ENCODE measurements at regions not wholly inside any gene's neighbourhood (a gene's known extent, or its start where the extent isn't known, plus 50 kb on each side); places are given as distances from the start of the nearest gene placed in this dataset.

GRCh38 chr5:56329652-56330051, 96.5 kb upstream of the ANKRD55 start:
- Histone ChIP-seq H3K27me3 (no peaks in the 10 kb centered on the region), H3K4me3 (no peak overlapping the region), H3K4me1 (peaks cover 0 to 34% (median 12%) of the 10 kb centered on the region in 9 donors), H3K9me3 (peaks cover 0 to 5% (median 0%) of the 10 kb centered on the region in 11 donors), H3K27ac (peak overlapping the region in 3 of 10 donors; percentile 21 to 55 (median 45)), H3K36me3 (no peaks in the 10 kb centered on the region)
- intact Hi-C loops (cut with DNase I), result loop anchor here in 1 of 10 donors (5.0 kb wide), 1 partner anchor 42 kb away; no protein-coding TSS in a partner anchor
- DNase-seq (no peak), ATAC-seq (no peak)
- TF ChIP-seq CTCF (IDR thresholded peaks at IDR 0.05), result no peak
- WGBS, 2 donors, result 96 to 98% methylated on average over 3 of the region's 3 CpGs

- 69 to 72% methylated on average over 3 of the region's 3 CpGs for WGBS, 2 donors
Observed at GRCh38 chr5:56328753-56329560, 95.8 kb upstream of the ANKRD55 start.

GRCh38 chr5:56327809-56328208, 94.7 kb upstream of the ANKRD55 start:
- Histone ChIP-seq H3K4me1 (peaks cover 0 to 41% (median 12%) of the 10 kb centered on the region in 9 donors), H3K9me3 (peaks cover 0 to 5% (median 0%) of the 10 kb centered on the region in 11 donors), H3K36me3 (no peaks in the 10 kb centered on the region), H3K27ac (no peak overlapping the region), H3K4me3 (no peak overlapping the region), H3K27me3 (no peaks in the 10 kb centered on the region)
- TF ChIP-seq CTCF (IDR thresholded peaks at IDR 0.05), result no peak
- intact Hi-C loops (cut with DNase I), result loop anchor here in 1 of 10 donors (5.0 kb wide), 1 partner anchor 41 kb away; no protein-coding TSS in a partner anchor
- DNase-seq (no peak), ATAC-seq (peak in 3 of 8 donors; percentile 46 to 68 (median 46))
- 43 to 58% methylated on average over 6 of the region's 6 CpGs for WGBS, 2 donors

More at GRCh38 chr5:56328753-56329560, 95.8 kb upstream of the ANKRD55 start:
- H3K27ac ChIP-seq, result peak overlapping the region in 2 of 10 donors; percentile 21 to 41
- DNase-seq, result no peak
- intact Hi-C loops (cut with DNase I), result loop anchor here in 1 of 10 donors (5.0 kb wide), 1 partner anchor 42 kb away; no protein-coding TSS in a partner anchor
- peaks cover 0 to 34% (median 12%) of the 10 kb centered on the region in 9 donors for H3K4me1 ChIP-seq
- ATAC-seq, result no peak
- no peaks in the 10 kb centered on the region for H3K36me3 ChIP-seq
- TF ChIP-seq CTCF (IDR thresholded peaks at IDR 0.05), result no peak
- no peaks in the 10 kb centered on the region for H3K27me3 ChIP-seq
- no peak overlapping the region for H3K4me3 ChIP-seq
- peaks cover 0 to 5% (median 0%) of the 10 kb centered on the region in 11 donors for H3K9me3 ChIP-seq

- Histone ChIP-seq H3K4me1 (peaks cover 0 to 41% (median 12%) of the 10 kb centered on the region in 9 donors), H3K27me3 (no peaks in the 10 kb centered on the region), H3K4me3 (no peak overlapping the region), H3K36me3 (no peaks in the 10 kb centered on the region), H3K27ac (no peak overlapping the region), H3K9me3 (no peaks in the 10 kb centered on the region)
- no peak for DNase-seq
- ATAC-seq, result no peak
- 94 to 97% methylated on average over 3 of the region's 3 CpGs for WGBS, 2 donors
- intact Hi-C loops (cut with DNase I), result loop anchor here in 1 of 10 donors (5.0 kb wide), 1 partner anchor 39 kb away; no protein-coding TSS in a partner anchor
- TF ChIP-seq CTCF (IDR thresholded peaks at IDR 0.05), result no peak
Observed at GRCh38 chr5:56326770-56327169, 93.6 kb upstream of the ANKRD55 start.

Data from heart right ventricle (tissue), 16 donors.